ENCODE measurements at regions not wholly inside any gene's neighbourhood (a gene's known extent, or its start where the extent isn't known, plus 50 kb on each side); places are given as distances from the start of the nearest gene placed in this dataset.
A peak's percentile ranks its signal among the peaks of the same experiment; 100 is the strongest.

DNA sequence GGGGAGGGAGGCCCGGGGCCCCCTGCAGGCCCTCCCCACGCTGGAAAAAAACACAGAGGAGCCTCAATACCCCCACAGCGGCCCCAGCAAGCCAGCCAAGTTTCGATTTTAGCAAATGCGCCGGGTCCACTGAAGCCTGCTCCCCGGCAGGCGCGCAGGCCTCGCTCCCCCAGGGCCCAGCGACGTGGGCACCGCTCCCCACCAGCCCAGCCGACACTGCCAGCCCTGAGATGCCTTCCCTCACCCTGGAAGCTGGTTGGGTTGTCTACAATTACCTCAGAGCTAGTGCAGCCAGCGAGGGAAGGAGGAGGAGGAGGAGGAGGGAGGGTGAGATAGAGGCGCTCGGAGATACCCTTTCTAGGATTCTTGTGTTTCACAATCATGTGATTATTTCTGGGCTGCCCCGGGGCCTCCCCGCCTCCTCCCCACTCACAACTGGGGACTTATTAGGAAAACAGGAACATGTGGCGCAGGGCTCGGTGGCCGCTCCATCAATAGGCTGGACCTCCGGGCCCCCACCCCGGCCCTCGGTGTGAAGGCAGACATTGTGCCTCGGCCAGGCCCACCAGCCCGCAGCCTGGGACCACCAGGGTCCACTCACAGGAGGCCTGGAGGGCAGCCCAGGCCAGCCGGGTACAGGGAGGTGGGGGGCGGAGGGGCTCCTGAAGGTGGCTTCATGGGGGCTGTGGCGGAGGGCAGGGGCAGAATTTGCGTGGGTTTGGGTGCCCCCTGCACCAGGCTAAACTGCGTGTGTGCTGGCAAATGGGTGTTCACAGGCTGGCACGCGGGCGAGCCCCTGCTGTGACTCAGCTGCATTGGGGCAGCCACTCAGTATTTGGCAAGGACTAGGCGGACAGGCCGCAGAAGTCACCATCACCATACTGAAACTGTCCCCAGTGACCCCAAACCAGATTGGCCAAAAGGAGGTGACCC lies 109.9 kb downstream of the NCOR2 start:
- TF ChIP-seq EZH2phosphoT487 (IDR thresholded peaks at IDR 0.05; ENCODE audit: borderline replicate concordance, low read length): no peak
- TF ChIP-seq, protein P1, sequence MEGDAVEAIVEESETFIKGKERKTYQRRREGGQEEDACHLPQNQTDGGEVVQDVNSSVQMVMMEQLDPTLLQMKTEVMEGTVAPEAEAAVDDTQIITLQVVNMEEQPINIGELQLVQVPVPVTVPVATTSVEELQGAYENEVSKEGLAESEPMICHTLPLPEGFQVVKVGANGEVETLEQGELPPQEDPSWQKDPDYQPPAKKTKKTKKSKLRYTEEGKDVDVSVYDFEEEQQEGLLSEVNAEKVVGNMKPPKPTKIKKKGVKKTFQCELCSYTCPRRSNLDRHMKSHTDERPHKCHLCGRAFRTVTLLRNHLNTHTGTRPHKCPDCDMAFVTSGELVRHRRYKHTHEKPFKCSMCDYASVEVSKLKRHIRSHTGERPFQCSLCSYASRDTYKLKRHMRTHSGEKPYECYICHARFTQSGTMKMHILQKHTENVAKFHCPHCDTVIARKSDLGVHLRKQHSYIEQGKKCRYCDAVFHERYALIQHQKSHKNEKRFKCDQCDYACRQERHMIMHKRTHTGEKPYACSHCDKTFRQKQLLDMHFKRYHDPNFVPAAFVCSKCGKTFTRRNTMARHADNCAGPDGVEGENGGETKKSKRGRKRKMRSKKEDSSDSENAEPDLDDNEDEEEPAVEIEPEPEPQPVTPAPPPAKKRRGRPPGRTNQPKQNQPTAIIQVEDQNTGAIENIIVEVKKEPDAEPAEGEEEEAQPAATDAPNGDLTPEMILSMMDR (IDR thresholded peaks at IDR 0.05; ENCODE audit: low read depth, low read length, poor library complexity, severe bottlenecking): no peak
- Histone ChIP-seq H3K79me2 (ENCODE audit: control insufficient read depth, low read length) (no peaks in the 10 kb centered on the region), H3F3A (ENCODE audit: control insufficient read depth, insufficient read depth) (no peaks in the 10 kb centered on the region; the same call in 1 of the 2 replicates), H3K9me3 (ENCODE audit: control insufficient read depth, insufficient read depth, low read length) (no peaks in the 10 kb centered on the region), H3K27me3 (ENCODE audit: control insufficient read depth, low read length) (no peaks in the 10 kb centered on the region), H3K4me3 (ENCODE audit: low read length) (peak overlapping the region; percentile 54), H4K20me1 (ENCODE audit: control insufficient read depth, insufficient read depth, low read depth, low read length) (peaks cover 6% of the 10 kb centered on the region; the same call in 1 of the 2 replicates), H3K27ac (ENCODE audit: low read depth, low read length) (peak overlapping the region; percentile 28), H3K9me2 (replicated peaks; ENCODE audit: control insufficient read depth, low read length) (no peaks in the 10 kb centered on the region), H3K36me3 (ENCODE audit: control insufficient read depth, low read length) (no peaks in the 10 kb centered on the region; the same call in 1 of the 2 replicates), H3K4me2 (ENCODE audit: low read length) (peak overlapping the region; percentile 64), H3K4me1 (ENCODE audit: control insufficient read depth, low read length) (peaks cover 38% of the 10 kb centered on the region)

DNA sequence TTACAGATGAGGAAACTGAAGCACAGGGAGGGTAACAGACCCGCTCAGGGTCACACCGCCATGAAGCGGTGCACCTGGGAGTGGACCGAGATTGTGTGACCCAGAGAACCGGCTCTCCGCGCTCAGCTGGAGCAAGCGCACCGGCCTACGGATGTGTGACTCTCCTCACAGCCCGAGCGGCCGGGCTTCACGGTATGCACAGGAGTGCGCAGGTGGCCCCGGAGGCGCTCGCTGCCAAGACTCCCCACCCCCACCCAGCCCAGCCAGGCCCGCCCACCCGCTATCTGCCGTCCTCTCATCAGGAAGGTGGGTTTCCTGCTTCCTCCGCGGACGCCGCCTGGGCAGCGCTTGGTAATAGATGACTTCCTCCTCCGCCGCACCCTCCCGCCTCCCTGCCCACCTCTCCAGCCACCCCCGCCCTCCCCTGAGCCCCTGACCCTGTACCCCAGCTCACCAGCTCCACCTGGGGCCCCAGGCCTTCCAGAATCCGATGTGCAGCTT lies 110.7 kb downstream of the NCOR2 start:
- TF ChIP-seq, protein P1 (IDR thresholded peaks at IDR 0.05; ENCODE audit: low read depth, low read length, poor library complexity, severe bottlenecking): no peak
- peaks cover 6% of the 10 kb centered on the region; the same call in 1 of the 2 replicates for H4K20me1 ChIP-seq (ENCODE audit: control insufficient read depth, insufficient read depth, low read depth, low read length)
- H3K9me3 ChIP-seq (ENCODE audit: control insufficient read depth, insufficient read depth, low read length): no peaks in the 10 kb centered on the region
- H3K4me3 ChIP-seq (ENCODE audit: low read length): peak overlapping the region; percentile 54; the same call in 1 of the 2 replicates
- H3F3A ChIP-seq (ENCODE audit: control insufficient read depth, insufficient read depth): no peaks in the 10 kb centered on the region; the same call in 1 of the 2 replicates
- H3K9me2 ChIP-seq (replicated peaks; ENCODE audit: control insufficient read depth, low read length): no peaks in the 10 kb centered on the region
- peaks cover 38% of the 10 kb centered on the region for H3K4me1 ChIP-seq (ENCODE audit: control insufficient read depth, low read length)
- H3K79me2 ChIP-seq (ENCODE audit: control insufficient read depth, low read length): no peaks in the 10 kb centered on the region
- peak overlapping the region; percentile 64 for H3K4me2 ChIP-seq (ENCODE audit: low read length)
- H3K27ac ChIP-seq (ENCODE audit: low read depth, low read length): peak overlapping the region; percentile 28
- H3K27me3 ChIP-seq (ENCODE audit: control insufficient read depth, low read length): no peaks in the 10 kb centered on the region
- H3K36me3 ChIP-seq (ENCODE audit: control insufficient read depth, low read length): no peaks in the 10 kb centered on the region; the same call in 1 of the 2 replicates

DNA sequence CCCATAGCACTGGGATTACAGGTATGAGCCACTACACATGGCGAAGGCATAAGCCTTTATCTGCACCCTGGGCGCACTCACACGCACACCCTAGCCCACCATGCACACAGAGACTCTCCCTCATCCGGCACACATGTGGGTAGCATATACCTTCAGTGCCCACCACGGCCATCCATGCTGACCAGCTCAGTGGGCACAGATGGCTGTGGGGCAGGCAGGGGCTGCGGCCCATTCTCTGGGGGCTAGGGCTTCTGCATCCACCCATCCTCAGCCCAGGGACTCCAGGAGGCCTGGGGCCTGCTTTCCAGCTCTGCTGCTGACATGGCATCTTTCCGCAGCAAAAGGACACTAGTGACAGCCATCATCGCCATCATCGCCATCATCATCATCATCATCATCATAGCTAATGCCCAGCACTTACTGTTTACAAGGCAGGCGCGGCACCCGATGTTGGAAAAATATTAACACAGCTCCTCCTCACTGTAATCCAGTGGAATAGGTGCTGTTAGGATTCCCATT lies 111.2 kb downstream of the NCOR2 start:
- no peaks in the 10 kb centered on the region; the same call in 1 of the 2 replicates for H3K36me3 ChIP-seq (ENCODE audit: control insufficient read depth, low read length)
- no peaks in the 10 kb centered on the region for H3K27me3 ChIP-seq (ENCODE audit: control insufficient read depth, low read length)
- no peaks in the 10 kb centered on the region for H3K79me2 ChIP-seq (ENCODE audit: control insufficient read depth, low read length)
- H3K4me1 ChIP-seq (ENCODE audit: control insufficient read depth, low read length): peaks cover 38% of the 10 kb centered on the region
- H4K20me1 ChIP-seq (ENCODE audit: control insufficient read depth, insufficient read depth, low read depth, low read length): peaks cover 6% of the 10 kb centered on the region; the same call in 1 of the 2 replicates
- no peaks in the 10 kb centered on the region for H3K9me3 ChIP-seq (ENCODE audit: control insufficient read depth, insufficient read depth, low read length)
- H3K4me3 ChIP-seq (ENCODE audit: low read length): peak overlapping the region; percentile 20; the same call in 1 of the 2 replicates
- TF ChIP-seq, protein P1 (IDR thresholded peaks at IDR 0.05; ENCODE audit: low read depth, low read length, poor library complexity, severe bottlenecking): no peak
- no peak for TF ChIP-seq EZH2phosphoT487 (IDR thresholded peaks at IDR 0.05; ENCODE audit: borderline replicate concordance, low read length)
- no peak overlapping the region for H3K27ac ChIP-seq (ENCODE audit: low read depth, low read length)
- H3K9me2 ChIP-seq (replicated peaks; ENCODE audit: control insufficient read depth, low read length): no peaks in the 10 kb centered on the region
- H3K4me2 ChIP-seq (ENCODE audit: low read length): peak overlapping the region; percentile 30; the same call in 1 of the 2 replicates
- H3F3A ChIP-seq (ENCODE audit: control insufficient read depth, insufficient read depth): no peaks in the 10 kb centered on the region; the same call in 1 of the 2 replicates
